OCI-LY3 (cell line): ENCODE measurements at regions not wholly inside any gene's neighbourhood (a gene's known extent, or its start where the extent isn't known, plus 50 kb on each side); places are given as distances from the start of the nearest gene placed in this dataset.

Source experiments
- CTCF ChIP-seq: fragments of 200-600, 300-600 bp; sonication (generic); IDR thresholded peaks from 2 replicates; pipeline ENCODE4 v1.5.1; 2014; ENCODE audit warnings: antibody characterized with exemption, low read length, low read depth
- EZH2phosphoT487 ChIP-seq: fragments of 200-600 bp; shearing (Covaris generic); IDR thresholded peaks from 2 replicates; pipeline ENCODE4 v1.6.1; 2018; ENCODE audit warnings: antibody characterized with exemption, mixed run types, low read depth

GRCh38 chr6:14822012-14822553, 423.8 kb upstream of the JARID2 start:
- no peak for TF ChIP-seq CTCF
- TF ChIP-seq EZH2phosphoT487: no peak
